ENCODE measurements at regions not wholly inside any gene's neighbourhood (a gene's known extent, or its start where the extent isn't known, plus 50 kb on each side); places are given as distances from the start of the nearest gene placed in this dataset.

DNA sequence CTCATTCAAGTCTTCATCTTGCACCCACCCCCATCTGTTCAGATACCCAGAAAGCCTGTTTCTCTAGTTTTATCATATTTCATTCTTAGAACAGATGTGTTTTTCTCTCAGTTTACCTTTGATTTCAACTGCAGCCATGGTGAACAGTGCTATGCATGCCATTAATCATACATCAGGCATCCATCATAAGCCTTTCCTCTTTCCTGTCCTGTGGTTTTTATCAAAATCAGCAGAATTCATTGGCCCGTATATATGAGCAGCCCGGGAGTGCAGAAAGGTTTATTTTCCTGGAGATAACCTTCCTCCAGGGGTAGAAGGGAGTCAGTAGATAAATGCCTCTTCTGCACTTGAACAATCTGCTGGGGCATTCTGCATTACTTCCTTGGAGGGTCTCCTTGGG, 65.7 kb downstream of the IL21 start:
- DNase-seq, result no peak

DNA sequence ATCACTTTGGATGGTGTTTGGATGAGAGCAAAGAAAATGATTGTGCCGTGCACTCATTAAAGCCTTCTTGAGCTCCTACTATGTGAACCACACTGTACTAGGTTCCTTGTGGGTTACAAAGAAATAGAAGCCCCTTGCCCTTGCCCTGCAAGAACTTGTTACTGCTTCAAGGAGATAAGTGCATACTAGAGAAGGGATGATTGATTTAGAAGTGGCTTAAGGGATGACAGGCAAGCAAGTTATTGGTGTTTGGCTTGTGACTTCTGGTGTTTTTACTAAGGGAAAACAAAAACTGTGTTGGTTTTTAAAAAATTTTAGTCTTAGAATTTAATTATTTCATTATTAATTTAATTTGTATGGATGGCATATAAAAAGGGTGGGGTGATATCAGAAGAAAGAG, 67.4 kb downstream of the IL21 start:
- DNase-seq, result no peak

- DNase-seq, result peak in 1 of 2 experiments; percentile 31
These were observed 68.0 kb downstream of the IL21 start for GRCh38 chr4:122552898-122553297.

- no peak for DNase-seq
These were observed 71.8 kb downstream of the IL21 start for GRCh38 chr4:122548886-122549630.

GRCh38 chr4:122548452-122548851, 72.4 kb downstream of the IL21 start:
- DNase-seq, result no peak

DNA sequence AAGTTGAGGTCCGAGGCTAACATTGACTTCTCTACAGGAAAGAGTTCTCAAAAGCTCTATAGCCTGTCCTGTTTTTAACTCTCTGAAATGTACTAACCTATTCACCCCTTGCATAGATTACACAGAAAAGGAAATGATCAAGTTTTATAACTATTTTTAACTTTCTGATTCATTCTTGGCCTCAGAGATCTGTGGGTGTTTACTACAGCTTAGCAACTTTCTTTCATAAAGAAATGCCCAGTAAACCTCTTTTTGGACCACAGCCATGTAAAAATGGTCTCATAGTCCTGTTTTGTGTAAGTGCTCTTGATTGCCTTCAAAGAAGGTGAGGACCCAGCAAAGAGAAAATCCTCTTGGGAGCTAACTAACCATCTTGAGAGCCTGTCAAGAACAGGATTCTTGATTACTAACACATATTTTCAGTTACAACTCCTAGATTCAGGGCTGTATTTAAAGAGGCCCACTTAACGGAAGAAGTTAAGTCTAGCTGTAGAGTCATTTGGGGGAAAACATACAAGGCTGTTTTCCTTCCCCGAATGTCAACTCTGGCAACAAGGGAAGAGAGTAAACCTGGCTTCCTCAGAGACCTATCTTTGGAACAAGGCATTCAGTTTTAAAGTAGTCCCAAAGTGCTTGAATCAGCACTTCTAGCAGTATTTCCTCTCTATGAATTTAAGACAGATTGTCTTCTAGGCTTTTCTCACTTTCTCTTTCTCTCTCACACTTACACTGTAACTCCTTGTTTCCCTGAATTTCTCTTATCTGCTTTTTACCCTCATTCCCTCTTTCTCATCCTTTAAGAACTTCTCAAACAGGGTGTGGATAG, 78.2 kb downstream of the IL21 start:
- no peak for DNase-seq

- DNase-seq, result no peak
These were observed 78.9 kb downstream of the IL21 start for GRCh38 chr4:122541996-122542395.

GRCh38 chr4:122540838-122541237, 80.0 kb downstream of the IL21 start:
- no peak for DNase-seq

- DNase-seq, result no peak
These were observed 80.9 kb downstream of the IL21 start for GRCh38 chr4:122539861-122540465.

DNA sequence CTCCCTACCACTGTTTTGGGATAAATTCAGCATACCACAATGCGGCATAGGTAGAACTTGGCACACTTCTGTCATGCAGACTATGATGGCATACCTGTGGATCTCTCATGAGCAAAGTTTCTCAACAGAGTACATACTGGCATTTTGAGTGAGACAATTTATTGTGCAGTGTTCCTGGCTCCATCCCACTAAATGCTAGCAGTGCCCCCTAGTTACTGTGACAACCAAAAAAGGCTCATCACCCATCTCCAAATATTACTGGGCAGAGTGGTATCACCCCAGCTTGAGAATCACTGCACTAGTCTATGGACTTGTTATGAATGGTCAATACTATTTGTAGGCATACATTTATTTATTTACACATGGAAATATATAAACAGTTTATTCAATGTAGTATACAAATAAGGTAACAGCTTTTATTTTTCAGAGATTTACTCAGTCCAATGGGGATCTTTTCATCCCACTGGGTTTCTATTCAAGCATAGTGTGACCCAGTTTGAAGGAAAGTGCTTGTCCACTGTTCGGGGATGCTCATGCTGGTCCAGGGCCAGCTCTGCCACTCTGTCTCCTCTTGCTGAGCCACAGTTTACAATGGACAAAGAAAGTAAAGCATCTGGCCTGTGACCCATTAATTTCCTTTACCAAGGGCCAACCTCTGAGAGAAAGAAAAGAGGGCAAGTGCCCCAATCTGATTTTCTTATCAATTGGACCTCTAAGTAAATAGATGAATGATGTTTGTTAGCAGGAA, 81.0 kb upstream of the IL2 start:
- DNase-seq, result no peak

DNA sequence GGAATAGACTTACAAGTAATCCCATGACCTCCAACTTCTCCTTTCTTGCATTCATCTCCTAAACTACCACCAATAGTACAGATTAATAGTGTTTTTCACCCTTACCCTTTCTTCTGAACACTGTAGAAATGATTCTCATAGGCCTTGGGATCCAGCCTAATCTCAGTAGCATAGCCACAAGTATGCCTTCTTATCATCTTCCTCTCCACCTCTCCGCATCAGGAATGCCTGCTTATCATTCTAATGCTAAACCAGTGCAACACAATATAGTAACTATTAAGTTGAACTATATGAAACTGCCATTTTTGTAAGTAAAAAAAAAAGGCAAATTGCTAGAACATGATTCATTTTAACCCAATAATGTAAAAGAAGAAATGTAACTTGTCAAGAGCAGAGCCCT, 79.5 kb upstream of the IL2 start:
- no peak for DNase-seq

GRCh38 chr4:122534776-122535175, 78.3 kb upstream of the IL2 start:
- no peak for DNase-seq

DNA sequence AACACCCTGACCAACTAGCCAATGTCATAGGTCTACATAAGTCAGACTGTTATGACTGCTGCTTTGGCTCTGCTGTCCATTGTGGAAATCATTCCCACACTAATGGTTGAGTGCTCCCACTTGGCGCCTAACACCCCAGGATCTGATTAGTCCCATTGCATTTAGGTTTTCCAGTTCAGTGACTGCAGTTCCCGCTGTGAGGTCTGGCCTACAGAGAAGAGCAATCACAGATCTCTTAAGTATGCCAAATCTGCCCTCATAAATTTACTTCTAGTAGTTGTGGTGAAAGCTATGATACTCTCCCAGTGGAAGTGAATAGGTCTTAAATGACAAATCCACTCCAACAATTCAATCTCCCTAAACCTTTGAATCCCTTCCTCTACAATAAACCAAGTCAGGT, 77.3 kb upstream of the IL2 start:
- no peak for DNase-seq

GRCh38 chr4:122532766-122533165, 76.2 kb upstream of the IL2 start:
- DNase-seq, result no peak

DNA sequence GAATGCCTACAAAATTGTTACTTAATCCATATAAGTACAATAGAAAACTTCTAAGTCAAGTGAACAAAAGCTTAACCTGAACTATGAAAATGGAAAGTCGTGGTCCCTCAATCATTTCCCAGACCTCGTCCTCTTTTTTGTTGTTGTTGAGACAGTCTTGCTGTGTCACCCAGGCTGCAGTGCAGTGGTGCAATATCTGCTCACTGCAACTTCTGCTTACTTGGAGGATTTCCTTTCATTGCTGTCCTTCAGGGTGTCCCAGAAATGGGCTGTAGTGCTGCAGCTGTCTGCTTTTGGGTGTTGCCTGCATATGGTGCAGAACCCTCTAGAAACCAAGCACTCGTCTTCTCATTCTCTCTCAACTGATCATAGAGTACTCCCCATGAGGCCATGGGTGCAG, 75.0 kb upstream of the IL2 start:
- DNase-seq, result no peak

GRCh38 chr4:122531038-122531437, 74.5 kb upstream of the IL2 start:
- no peak for DNase-seq

DNA sequence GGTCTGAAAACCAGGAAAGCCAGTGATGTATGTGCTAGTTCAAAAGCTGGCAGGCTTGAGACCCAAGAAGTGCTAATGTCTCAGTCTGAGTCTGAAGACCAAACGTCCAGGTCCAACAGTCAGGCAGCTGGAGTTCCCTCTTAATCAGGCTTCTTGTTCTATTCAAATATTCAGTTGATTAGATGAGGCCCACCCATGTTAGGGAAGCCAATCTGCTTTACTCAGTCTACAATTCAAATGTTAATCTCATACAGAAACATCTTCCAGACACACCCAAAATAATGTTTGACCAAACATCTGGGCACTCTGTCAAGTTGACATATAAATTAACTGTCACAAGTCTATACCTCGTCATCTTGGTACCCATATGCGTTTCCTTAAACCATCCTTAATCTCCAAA, 72.4 kb upstream of the IL2 start:
- DNase-seq, result no peak

DNA sequence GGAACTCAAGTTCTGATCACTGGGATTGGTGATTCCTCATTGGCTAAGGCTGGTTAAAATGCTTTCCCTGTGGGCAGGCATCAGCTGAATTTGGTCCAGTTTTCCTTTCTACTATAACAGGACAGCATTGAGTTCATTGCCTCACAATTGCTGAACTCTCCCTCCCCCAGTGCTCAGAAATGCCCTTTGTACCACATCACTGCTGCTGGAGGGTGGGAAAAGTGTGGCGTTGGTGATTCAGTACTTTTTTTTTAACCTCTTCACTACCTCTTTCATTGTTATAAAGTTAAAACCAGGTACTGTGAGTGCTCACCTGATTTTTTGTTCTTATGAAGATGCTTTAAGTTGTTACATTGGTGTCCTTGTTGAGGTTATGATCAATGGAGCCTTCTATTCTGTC, 69.3 kb upstream of the IL2 start:
- no peak for DNase-seq

- no peak for DNase-seq
These were observed 67.7 kb upstream of the IL2 start for GRCh38 chr4:122524176-122524575.

- no peak for DNase-seq
These were observed 66.4 kb upstream of the IL2 start for GRCh38 chr4:122522944-122523343.

DNA sequence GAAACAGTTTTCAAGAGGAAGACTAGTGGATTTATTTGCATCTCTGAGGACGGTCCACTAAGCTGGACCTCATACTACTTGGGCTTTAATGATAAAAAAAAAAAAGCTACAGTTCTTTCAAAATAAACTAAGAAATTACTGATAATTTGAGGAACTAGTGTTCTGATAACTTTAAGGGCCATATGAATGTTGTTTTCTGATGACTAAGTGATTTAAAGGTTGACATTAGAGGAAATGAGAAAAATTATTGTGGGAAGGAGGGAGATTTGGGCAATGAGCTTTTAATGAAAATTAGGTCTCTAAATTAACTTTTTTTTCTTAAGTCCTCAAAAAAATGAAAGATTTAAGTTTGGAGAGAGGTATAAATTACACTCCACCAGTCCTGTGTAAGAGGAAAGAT, 60.8 kb upstream of the IL2 start:
- DNase-seq, result no peak

DNA sequence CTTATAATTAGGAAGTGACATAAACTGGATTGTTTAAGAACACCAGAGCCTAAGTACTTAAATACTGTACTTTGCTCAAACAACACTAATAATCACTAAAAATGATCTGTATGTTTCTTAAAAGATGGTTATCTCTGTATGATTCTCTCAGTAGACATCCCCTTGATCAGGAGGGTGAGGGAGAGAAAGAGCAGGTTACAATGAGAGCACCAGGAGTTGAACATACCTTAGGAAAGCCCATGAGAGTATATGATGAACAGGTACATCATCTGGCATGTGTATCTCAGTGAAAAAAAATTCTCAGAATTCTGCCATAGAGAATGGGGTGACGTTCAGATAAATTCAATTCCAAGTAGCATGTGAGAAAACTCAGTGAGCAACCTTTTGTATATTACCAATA, 59.9 kb upstream of the IL2 start:
- DNase-seq, result no peak

GRCh38 chr4:122514671-122515070, 58.1 kb upstream of the IL2 start:
- DNase-seq, result no peak
